Naive thymus-derived CD8-positive, alpha-beta T cell (primary cell): ENCODE measurements at regions not wholly inside any gene's neighbourhood (a gene's known extent, or its start where the extent isn't known, plus 50 kb on each side); places are given as distances from the start of the nearest gene placed in this dataset.
"Not testable (repeated sequence)": the region's sequence is repeated elsewhere in the genome, so short reads cannot be mapped to it uniquely, and the experiment has no call there.

Experiments used
- ATAC-seq, 2 donors: fragments of 150-1000 bp; cut with Tn5 transposase in 1 of 2; sonication (Bioruptor Pico), chemical (Tn5 transposase) in 1 of 2; 1 replicate in 1 of 2; 2 replicates in 1 of 2; pipeline ENCODE4 v1.10.0; 2021; ENCODE audit warnings: mild to moderate bottlenecking in 2 of 2, moderate library complexity in 2 of 2
- POLR2A ChIA-PET: fragments of 350-600 bp; sonication (Branson Sonifier 250); formaldehyde crosslinking; loops from one replicate; lab custom pipeline; 2021; ENCODE audit warnings: antibody characterized with exemption; lab: Charles Lee
- DNase-seq, 10 donors: peaks; one replicate each; pipeline versions ENCODE4 v3.0.0 to v3.0.0-alpha.2; 2020 to 2022
- H3K27ac Mint-ChIP-seq, 10 donors: one replicate each; pipeline ENCODE4 v1.8.0; 2020 to 2022; ENCODE audit warnings: mild to moderate bottlenecking in 10 of 10, mixed read lengths in 10 of 10, moderate library complexity in 4 of 10, inconsistent platforms in 1 of 10
- H3K27me3 Mint-ChIP-seq, 5 donors: one replicate each; pipeline ENCODE4 v1.8.0; 2021 to 2022; ENCODE audit warnings: mixed read lengths in 5 of 5
- H3K36me3 Mint-ChIP-seq, 3 donors: one replicate each; pipeline ENCODE4 v1.8.0; 2020 to 2022; ENCODE audit warnings: mixed read lengths in 3 of 3, mild to moderate bottlenecking in 2 of 3, inconsistent platforms in 1 of 3
- H3K4me1 Mint-ChIP-seq, 4 donors: one replicate each; pipeline ENCODE4 v1.8.0; 2021 to 2022; ENCODE audit warnings: mixed read lengths in 4 of 4
- H3K4me3 Mint-ChIP-seq, 10 donors: one replicate each; pipeline ENCODE4 v1.8.0; 2020 to 2022; ENCODE audit warnings: mild to moderate bottlenecking in 10 of 10, mixed read lengths in 10 of 10, moderate library complexity in 6 of 10, inconsistent platforms in 1 of 10
- H3K9me3 Mint-ChIP-seq, 9 donors: one replicate each; pipeline ENCODE4 v1.8.0; 2020 to 2022; ENCODE audit warnings: mixed read lengths in 9 of 9, mild to moderate bottlenecking in 3 of 9, inconsistent platforms in 1 of 9, moderate library complexity in 1 of 9

DNA sequence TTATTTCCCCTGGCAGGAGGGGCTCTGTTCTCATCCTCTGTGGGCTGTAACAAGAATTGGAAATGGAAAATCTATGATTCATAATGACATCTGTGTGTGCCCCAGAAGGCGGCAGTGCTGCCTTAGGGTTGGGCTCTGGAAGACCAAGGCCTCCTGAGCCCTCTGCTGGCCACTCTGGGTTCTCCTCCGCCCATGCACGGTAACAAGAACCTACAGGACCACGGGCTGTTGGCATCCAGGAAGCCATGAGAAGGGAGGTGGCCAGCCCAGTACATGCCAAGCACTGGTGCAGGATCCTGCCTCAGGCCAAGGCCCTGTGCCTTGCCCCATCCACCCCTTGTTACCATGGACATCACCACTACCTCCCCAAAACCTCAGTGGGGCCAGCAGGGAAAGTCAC, 454.2 kb downstream of the TP53TG3F start:
- DNase-seq, ATAC-seq, H3K4me3 Mint-ChIP-seq, H3K27ac Mint-ChIP-seq, H3K36me3 Mint-ChIP-seq, H3K4me1 Mint-ChIP-seq, H3K9me3 Mint-ChIP-seq, H3K27me3 Mint-ChIP-seq, POLR2A ChIA-PET: not testable (repeated sequence)

DNA sequence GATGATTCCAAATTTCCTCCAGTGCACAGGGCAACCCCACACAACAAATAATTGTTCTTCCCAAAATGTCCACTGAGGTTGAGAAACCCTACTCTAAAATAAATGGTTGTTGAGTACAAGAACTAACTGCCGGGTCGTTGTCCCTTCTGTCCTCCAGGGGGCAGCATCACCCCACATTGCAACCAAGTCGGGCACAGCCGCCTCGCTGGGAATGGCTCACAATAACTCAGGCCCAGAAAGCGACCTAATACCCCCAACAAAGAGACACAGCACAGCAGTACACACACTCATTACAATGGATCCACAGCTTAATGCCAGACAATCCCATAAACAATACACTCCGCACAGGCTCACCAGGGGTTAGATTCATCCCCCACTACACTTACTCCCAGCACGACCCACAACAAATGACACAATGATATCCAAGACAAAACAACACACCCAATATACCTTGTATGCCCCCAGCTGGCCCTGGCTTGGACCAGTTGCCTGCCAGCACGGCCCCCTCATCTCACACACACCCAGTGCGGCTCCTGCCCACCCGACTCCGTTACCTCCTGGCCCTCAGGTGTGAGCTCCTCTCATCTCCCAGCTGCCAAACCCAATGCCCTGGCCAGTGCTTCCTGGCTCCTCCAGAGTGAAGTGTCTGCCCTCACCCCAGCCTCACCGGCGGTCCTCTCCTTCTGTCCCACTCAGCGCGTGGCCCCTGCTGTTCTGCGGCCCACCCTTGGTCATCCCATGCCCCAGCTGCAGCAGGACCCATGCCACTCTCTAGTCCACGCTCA, 461.5 kb downstream of the TP53TG3F start:
- H3K36me3 Mint-ChIP-seq, H3K4me1 Mint-ChIP-seq, DNase-seq, H3K27ac Mint-ChIP-seq, H3K4me3 Mint-ChIP-seq, H3K27me3 Mint-ChIP-seq, H3K9me3 Mint-ChIP-seq, POLR2A ChIA-PET: not testable (repeated sequence)
- peak; percentile 43 to 50 for ATAC-seq

- H3K27me3 Mint-ChIP-seq, H3K4me1 Mint-ChIP-seq, POLR2A ChIA-PET: not testable (repeated sequence)
These were observed 463.5 kb downstream of the TP53TG3F start for GRCh38 chr16:33922914-33923313.

GRCh38 chr16:33928026-33928425, 468.6 kb downstream of the TP53TG3F start:
- not testable (repeated sequence) for ATAC-seq, H3K27me3 Mint-ChIP-seq

More at GRCh38 chr16:33922914-33923313, 463.5 kb downstream of the TP53TG3F start:
- not testable (repeated sequence) for H3K4me3 Mint-ChIP-seq, DNase-seq, H3K9me3 Mint-ChIP-seq, H3K36me3 Mint-ChIP-seq, ATAC-seq, H3K27ac Mint-ChIP-seq

DNA sequence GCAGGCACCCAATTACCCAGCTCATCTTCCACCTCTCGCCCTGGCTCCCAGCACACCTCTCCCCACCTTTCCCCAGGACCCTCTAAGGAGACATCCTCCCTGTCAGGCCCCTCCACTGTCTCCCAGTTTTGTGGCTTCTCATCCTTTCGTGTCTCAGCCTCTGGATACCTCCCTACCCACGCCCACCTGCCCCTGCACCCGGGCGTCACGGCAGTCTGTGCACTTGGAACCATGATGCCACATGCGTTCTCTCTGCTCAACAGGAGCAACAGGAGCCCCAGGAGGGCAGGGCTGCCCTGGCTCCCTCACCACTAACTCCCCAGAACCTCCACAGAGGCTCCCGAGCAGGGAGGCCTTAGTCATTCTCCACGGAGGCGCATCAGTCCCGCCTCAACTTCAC, 472.8 kb downstream of the TP53TG3F start:
- H3K27ac Mint-ChIP-seq, POLR2A ChIA-PET, H3K36me3 Mint-ChIP-seq, ATAC-seq, DNase-seq, H3K4me3 Mint-ChIP-seq, H3K27me3 Mint-ChIP-seq, H3K9me3 Mint-ChIP-seq, H3K4me1 Mint-ChIP-seq: not testable (repeated sequence)

More at GRCh38 chr16:33928026-33928425, 468.6 kb downstream of the TP53TG3F start:
- DNase-seq, H3K4me1 Mint-ChIP-seq, H3K36me3 Mint-ChIP-seq, H3K9me3 Mint-ChIP-seq, POLR2A ChIA-PET, H3K4me3 Mint-ChIP-seq, H3K27ac Mint-ChIP-seq: not testable (repeated sequence)

DNA sequence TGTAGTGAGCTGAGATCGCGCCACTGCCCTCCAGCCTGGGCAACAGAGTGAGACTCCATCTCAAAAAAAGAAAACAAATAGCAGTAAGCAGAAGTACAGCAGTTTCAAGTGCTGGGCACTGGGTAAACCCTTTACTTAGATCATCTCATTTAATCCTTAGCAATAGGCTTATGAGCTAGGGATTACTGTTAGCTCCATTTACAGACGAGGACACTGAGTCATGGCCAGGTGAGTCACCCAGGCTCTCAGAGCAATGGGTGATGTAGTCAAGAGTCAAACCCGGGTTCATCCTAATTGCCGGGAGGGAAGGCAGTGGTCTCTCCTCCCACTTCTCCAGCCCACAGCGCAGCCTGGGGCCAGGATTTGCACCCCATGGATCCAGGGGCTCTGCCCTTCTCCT, 473.6 kb downstream of the TP53TG3F start:
- H3K9me3 Mint-ChIP-seq, H3K27me3 Mint-ChIP-seq, ATAC-seq, H3K36me3 Mint-ChIP-seq, H3K27ac Mint-ChIP-seq, H3K4me3 Mint-ChIP-seq, H3K4me1 Mint-ChIP-seq, DNase-seq, POLR2A ChIA-PET: not testable (repeated sequence)

- POLR2A ChIA-PET, H3K9me3 Mint-ChIP-seq, H3K4me1 Mint-ChIP-seq, H3K27ac Mint-ChIP-seq, DNase-seq, ATAC-seq, H3K27me3 Mint-ChIP-seq, H3K36me3 Mint-ChIP-seq, H3K4me3 Mint-ChIP-seq: not testable (repeated sequence)
These were observed 476.4 kb downstream of the TP53TG3F start for GRCh38 chr16:33935766-33936165.

- H3K27ac Mint-ChIP-seq, ATAC-seq, H3K9me3 Mint-ChIP-seq, H3K4me1 Mint-ChIP-seq, DNase-seq, H3K36me3 Mint-ChIP-seq, H3K27me3 Mint-ChIP-seq, H3K4me3 Mint-ChIP-seq, POLR2A ChIA-PET: not testable (repeated sequence)
These were observed 478.7 kb downstream of the TP53TG3F start for GRCh38 chr16:33938097-33938496.

DNA sequence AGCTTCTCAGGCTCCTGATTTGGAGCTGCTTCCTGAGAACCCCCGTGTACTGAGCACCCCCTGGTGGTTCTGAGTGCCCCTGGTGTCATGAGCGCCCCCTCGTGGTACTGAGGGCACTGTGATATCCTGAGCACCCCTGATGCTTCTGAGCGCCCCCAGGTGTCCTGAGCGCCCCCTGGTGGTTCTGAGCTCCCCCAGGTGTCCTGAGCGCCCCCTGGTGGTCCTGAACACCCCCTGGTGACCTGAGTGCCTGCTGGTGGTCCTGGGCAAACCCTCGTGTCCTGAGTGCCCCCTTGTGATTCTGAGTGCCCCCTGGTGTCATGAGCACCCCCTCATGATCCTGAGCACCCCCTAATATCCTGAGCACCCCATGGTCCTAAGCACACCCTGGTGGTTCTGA, 502.1 kb downstream of the TP53TG3F start:
- H3K4me3 Mint-ChIP-seq, DNase-seq, ATAC-seq, H3K27me3 Mint-ChIP-seq, H3K9me3 Mint-ChIP-seq, POLR2A ChIA-PET, H3K36me3 Mint-ChIP-seq, H3K4me1 Mint-ChIP-seq, H3K27ac Mint-ChIP-seq: not testable (repeated sequence)

DNA sequence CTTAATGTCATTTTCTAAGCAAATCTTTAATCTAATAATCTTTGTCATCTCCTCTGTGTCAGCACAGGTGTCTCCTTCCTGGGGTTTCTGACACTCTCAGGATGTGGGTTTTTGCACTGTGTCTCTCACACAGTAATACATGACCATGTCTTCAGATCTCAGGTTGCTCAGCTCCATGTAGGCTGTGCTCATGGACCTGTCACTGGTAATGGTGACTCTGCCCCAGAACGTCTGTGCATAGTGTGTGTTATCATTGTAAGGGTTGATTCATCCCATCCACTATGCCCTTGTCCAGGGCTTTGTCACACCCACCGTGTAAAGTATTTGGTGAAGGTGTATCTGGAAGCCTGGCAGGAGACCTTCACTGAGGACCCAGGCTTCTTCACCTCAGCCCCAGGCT, 506.1 kb downstream of the TP53TG3F start:
- H3K27me3 Mint-ChIP-seq, H3K27ac Mint-ChIP-seq, H3K36me3 Mint-ChIP-seq, H3K4me1 Mint-ChIP-seq, POLR2A ChIA-PET, DNase-seq, H3K4me3 Mint-ChIP-seq, H3K9me3 Mint-ChIP-seq: not testable (repeated sequence)
- ATAC-seq = peak in 1 of 2 donors; percentile 54

DNA sequence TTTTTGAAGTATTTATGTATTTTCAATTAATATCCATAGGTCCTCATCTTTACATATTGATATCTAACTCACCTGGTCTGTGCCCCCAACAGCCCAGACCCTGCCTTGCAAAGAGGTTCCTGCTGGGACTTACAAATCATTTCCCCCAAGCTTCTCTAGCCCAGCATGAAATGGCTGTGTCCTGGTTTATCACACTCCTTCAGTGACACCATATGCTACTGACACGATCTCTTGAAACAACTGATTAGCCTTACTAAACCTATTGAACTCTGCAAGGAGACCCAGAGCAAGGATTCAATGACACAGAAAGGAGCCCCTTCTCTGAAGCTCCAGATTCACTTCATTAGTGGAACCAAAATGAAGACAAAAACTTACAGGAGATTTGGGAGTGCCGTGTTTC, 507.4 kb downstream of the TP53TG3F start:
- H3K4me1 Mint-ChIP-seq, H3K9me3 Mint-ChIP-seq, ATAC-seq, H3K36me3 Mint-ChIP-seq, H3K27ac Mint-ChIP-seq, H3K27me3 Mint-ChIP-seq, POLR2A ChIA-PET, H3K4me3 Mint-ChIP-seq, DNase-seq: not testable (repeated sequence)

GRCh38 chr16:33974557-33974956, 515.1 kb downstream of the TP53TG3F start:
- POLR2A ChIA-PET, ATAC-seq, H3K36me3 Mint-ChIP-seq, H3K9me3 Mint-ChIP-seq, DNase-seq, H3K4me3 Mint-ChIP-seq, H3K27ac Mint-ChIP-seq, H3K27me3 Mint-ChIP-seq, H3K4me1 Mint-ChIP-seq: not testable (repeated sequence)

GRCh38 chr16:33975744-33976143, 516.3 kb downstream of the TP53TG3F start:
- H3K9me3 Mint-ChIP-seq, H3K36me3 Mint-ChIP-seq, ATAC-seq, DNase-seq, H3K4me3 Mint-ChIP-seq, POLR2A ChIA-PET, H3K4me1 Mint-ChIP-seq, H3K27me3 Mint-ChIP-seq, H3K27ac Mint-ChIP-seq: not testable (repeated sequence)

DNA sequence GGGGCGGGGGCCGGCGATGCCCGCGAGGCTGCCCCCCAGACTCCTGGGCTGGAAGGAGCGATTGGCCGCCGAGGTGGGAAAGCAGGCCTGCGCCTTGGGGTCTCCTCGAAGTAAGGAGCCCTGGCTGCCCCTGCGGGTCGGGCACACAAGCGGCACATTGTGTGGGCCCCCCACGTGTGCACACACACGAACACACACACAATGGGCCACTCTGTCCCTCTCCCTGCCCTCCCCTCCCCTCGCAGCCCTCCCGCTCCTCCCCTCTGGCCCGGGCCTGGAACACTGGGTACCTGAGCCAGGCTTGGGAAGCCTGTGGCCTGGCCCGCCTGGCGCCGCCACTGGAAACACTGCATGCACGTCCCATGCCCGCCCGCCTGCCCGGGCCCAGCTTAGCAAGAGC, 517.1 kb downstream of the TP53TG3F start:
- H3K27me3 Mint-ChIP-seq, DNase-seq, H3K27ac Mint-ChIP-seq, ATAC-seq, H3K9me3 Mint-ChIP-seq, POLR2A ChIA-PET, H3K4me3 Mint-ChIP-seq, H3K4me1 Mint-ChIP-seq, H3K36me3 Mint-ChIP-seq: not testable (repeated sequence)
